Mesothelial cell of epicardium (in vitro differentiated cells): ENCODE measurements at regions not wholly inside any gene's neighbourhood (a gene's known extent, or its start where the extent isn't known, plus 50 kb on each side); places are given as distances from the start of the nearest gene placed in this dataset.

Experiments
- DNase-seq, 2 experiments: peaks; one replicate each; pipeline ENCODE4 v3.0.0; 2021; ENCODE audit warnings: low spot score in 2 of 2; ENCODE audit not compliant: unreplicated experiment in 2 of 2
- H3K27ac Mint-ChIP-seq: 2 replicates; pipeline ENCODE4 v1.8.0; 2021; ENCODE audit warnings: mixed read lengths
- H3K27me3 Mint-ChIP-seq: 2 replicates; pipeline ENCODE4 v1.8.0; 2021; ENCODE audit warnings: low read depth, mixed read lengths
- H3K36me3 Mint-ChIP-seq: 2 replicates; pipeline ENCODE4 v1.8.0; 2021; ENCODE audit warnings: mixed read lengths
- H3K4me1 Mint-ChIP-seq: 2 replicates; pipeline ENCODE4 v1.8.0; 2021; ENCODE audit warnings: mixed read lengths
- H3K4me3 Mint-ChIP-seq: 2 replicates; pipeline ENCODE4 v1.8.0; 2021; ENCODE audit warnings: mild to moderate bottlenecking, moderate library complexity, mixed read lengths
- H3K9me3 Mint-ChIP-seq: 2 replicates; pipeline ENCODE4 v1.8.0; 2021; ENCODE audit warnings: mixed read lengths
- CTCF ChIP-seq: fragments of 200-600 bp; sonication (generic); IDR thresholded peaks from one replicate; pipeline ENCODE4 v1.5.0; 2021; ENCODE audit warnings: antibody characterized with exemption; ENCODE audit not compliant: unreplicated experiment

- H3K9me3 Mint-ChIP-seq, result no peaks in the 10 kb centered on the region
- no peak for TF ChIP-seq CTCF
- no peak for DNase-seq
- H3K27me3 Mint-ChIP-seq, result peaks cover 11% of the 10 kb centered on the region
- H3K36me3 Mint-ChIP-seq, result no peaks in the 10 kb centered on the region
- H3K4me1 Mint-ChIP-seq, result no peaks in the 10 kb centered on the region
- H3K27ac Mint-ChIP-seq, result no peak overlapping the region
- H3K4me3 Mint-ChIP-seq, result no peak overlapping the region
These were observed 115.6 kb upstream of the KLF14 start for GRCh38 chr7:130849604-130850003.

GRCh38 chr7:130850956-130851355 is 116.9 kb upstream of the KLF14 start:
- no peaks in the 10 kb centered on the region for H3K36me3 Mint-ChIP-seq
- peaks cover 8% of the 10 kb centered on the region for H3K27me3 Mint-ChIP-seq
- H3K27ac Mint-ChIP-seq, result no peak overlapping the region
- DNase-seq, result no peak
- no peaks in the 10 kb centered on the region for H3K9me3 Mint-ChIP-seq
- no peaks in the 10 kb centered on the region for H3K4me1 Mint-ChIP-seq
- no peak overlapping the region for H3K4me3 Mint-ChIP-seq
- no peak for TF ChIP-seq CTCF

GRCh38 chr7:130852867-130853266 is 118.9 kb upstream of the KLF14 start:
- no peak overlapping the region for H3K4me3 Mint-ChIP-seq
- TF ChIP-seq CTCF, result no peak
- DNase-seq, result no peak
- no peak overlapping the region for H3K27ac Mint-ChIP-seq
- peaks cover 4% of the 10 kb centered on the region for H3K36me3 Mint-ChIP-seq
- H3K27me3 Mint-ChIP-seq, result peaks cover 8% of the 10 kb centered on the region
- H3K9me3 Mint-ChIP-seq, result peaks cover 16% of the 10 kb centered on the region
- no peaks in the 10 kb centered on the region for H3K4me1 Mint-ChIP-seq

- Mint-ChIP-seq H3K4me1 (no peaks in the 10 kb centered on the region), H3K4me3 (no peak overlapping the region), H3K27ac (no peak overlapping the region), H3K36me3 (peaks cover 4% of the 10 kb centered on the region), H3K9me3 (peaks cover 25% of the 10 kb centered on the region), H3K27me3 (peaks cover 8% of the 10 kb centered on the region)
- no peak for TF ChIP-seq CTCF
- no peak for DNase-seq
These were observed 119.7 kb upstream of the KLF14 start for GRCh38 chr7:130853503-130854279.

- no peak for TF ChIP-seq CTCF
- Mint-ChIP-seq H3K27me3 (peaks cover 8% of the 10 kb centered on the region), H3K4me1 (no peaks in the 10 kb centered on the region), H3K27ac (no peak overlapping the region), H3K4me3 (no peak overlapping the region), H3K9me3 (peaks cover 32% of the 10 kb centered on the region), H3K36me3 (peaks cover 9% of the 10 kb centered on the region)
- no peak for DNase-seq
These were observed 120.5 kb upstream of the KLF14 start for GRCh38 chr7:130854481-130854880.
